ENCODE measurements at regions not wholly inside any gene's neighbourhood (a gene's known extent, or its start where the extent isn't known, plus 50 kb on each side); places are given as distances from the start of the nearest gene placed in this dataset.

DNA sequence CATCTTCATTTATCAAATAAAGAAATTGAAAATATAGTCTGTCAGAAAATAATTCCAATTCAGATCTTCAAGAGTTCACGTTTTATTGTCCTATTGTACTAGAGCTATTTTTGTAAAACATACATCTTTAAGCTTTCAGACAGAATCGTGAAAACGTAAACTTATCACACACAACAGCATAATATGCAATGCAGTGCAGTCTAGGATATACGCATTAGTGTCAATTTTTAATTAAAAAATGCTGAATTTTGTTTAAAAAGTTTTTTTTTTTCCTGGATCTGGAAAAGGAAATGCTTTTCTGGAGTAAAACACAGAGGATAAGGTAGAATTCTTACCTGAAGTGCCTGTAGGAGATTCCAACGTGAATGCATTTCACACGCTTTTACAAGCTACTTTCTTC, 458.2 kb upstream of the KLF6 start:
- ChIA-PET POLR2A (no interaction called here), CTCF (no interaction called here)
- Mint-ChIP-seq H3K36me3 (ENCODE audit: insufficient read depth, unreplicated experiment) (no peaks in the 10 kb centered on the region), H3K27me3 (ENCODE audit: insufficient read depth, unreplicated experiment) (peaks cover 8% of the 10 kb centered on the region), H3K4me1 (ENCODE audit: low read depth, unreplicated experiment) (peaks cover 10% of the 10 kb centered on the region), H3K9me3 (ENCODE audit: unreplicated experiment) (no peaks in the 10 kb centered on the region), H3K27ac (ENCODE audit: unreplicated experiment) (no peak overlapping the region), H3K4me3 (ENCODE audit: unreplicated experiment) (no peak overlapping the region)
- Histone ChIP-seq H3K4me3 (ENCODE audit: low read depth, low read length) (no peak overlapping the region), H3K4me1 (peaks cover 6% of the 10 kb centered on the region; the same call in 1 of the 2 replicates), H3K36me3 (ENCODE audit: control insufficient read depth, insufficient read depth, low read length) (no peaks in the 10 kb centered on the region), H3K9me3 (no peaks in the 10 kb centered on the region), H3K27me3 (replicated peaks; ENCODE audit: control insufficient read depth, insufficient read depth, low read length) (no peaks in the 10 kb centered on the region)
- intact Hi-C loops (cut with micrococcal nuclease; ENCODE audit: unreplicated experiment), result no loop called here
- no peak for DNase-seq
- TF ChIP-seq, protein P1, sequence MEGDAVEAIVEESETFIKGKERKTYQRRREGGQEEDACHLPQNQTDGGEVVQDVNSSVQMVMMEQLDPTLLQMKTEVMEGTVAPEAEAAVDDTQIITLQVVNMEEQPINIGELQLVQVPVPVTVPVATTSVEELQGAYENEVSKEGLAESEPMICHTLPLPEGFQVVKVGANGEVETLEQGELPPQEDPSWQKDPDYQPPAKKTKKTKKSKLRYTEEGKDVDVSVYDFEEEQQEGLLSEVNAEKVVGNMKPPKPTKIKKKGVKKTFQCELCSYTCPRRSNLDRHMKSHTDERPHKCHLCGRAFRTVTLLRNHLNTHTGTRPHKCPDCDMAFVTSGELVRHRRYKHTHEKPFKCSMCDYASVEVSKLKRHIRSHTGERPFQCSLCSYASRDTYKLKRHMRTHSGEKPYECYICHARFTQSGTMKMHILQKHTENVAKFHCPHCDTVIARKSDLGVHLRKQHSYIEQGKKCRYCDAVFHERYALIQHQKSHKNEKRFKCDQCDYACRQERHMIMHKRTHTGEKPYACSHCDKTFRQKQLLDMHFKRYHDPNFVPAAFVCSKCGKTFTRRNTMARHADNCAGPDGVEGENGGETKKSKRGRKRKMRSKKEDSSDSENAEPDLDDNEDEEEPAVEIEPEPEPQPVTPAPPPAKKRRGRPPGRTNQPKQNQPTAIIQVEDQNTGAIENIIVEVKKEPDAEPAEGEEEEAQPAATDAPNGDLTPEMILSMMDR (IDR thresholded peaks at IDR 0.05; ENCODE audit: insufficient read depth in 1 of 2, low read depth in 1 of 2, low read length in 1 of 2, severe bottlenecking in 1 of 2, unreplicated experiment in 1 of 2), result no peak
- no TSS peak for BruUV-seq (replicated peaks)

DNA sequence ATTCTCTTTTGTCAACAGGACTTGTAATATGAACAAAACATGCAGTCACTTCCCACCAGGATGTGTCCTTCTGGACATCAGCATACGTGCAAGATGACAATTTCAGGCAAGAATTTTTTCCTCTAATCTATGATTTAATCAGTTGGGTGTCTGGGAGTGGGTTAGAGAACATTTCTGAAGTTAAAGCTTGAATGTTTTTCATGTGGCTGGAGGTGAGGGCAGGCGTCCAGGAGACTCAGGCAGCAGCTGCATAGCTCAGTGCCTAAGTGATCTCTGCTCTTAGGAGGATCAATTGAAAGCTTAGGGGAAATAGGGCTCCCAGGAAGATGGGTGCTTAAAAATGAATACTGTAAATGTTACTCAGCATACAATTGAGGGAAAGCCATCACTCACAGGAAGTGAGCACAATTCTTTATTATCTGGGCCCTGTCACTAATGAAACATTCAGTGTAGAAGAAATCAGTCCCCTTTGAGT, 457.6 kb upstream of the KLF6 start:
- TF ChIP-seq, protein P1 (IDR thresholded peaks at IDR 0.05; ENCODE audit: insufficient read depth in 1 of 2, low read depth in 1 of 2, low read length in 1 of 2, severe bottlenecking in 1 of 2, unreplicated experiment in 1 of 2), result no peak
- Histone ChIP-seq H3K4me3 (ENCODE audit: low read depth, low read length) (no peak overlapping the region), H3K27me3 (replicated peaks; ENCODE audit: control insufficient read depth, insufficient read depth, low read length) (no peaks in the 10 kb centered on the region), H3K36me3 (ENCODE audit: control insufficient read depth, insufficient read depth, low read length) (no peaks in the 10 kb centered on the region), H3K9me3 (no peaks in the 10 kb centered on the region), H3K4me1 (peaks cover 6% of the 10 kb centered on the region; the same call in 1 of the 2 replicates)
- Mint-ChIP-seq H3K9me3 (ENCODE audit: unreplicated experiment) (no peaks in the 10 kb centered on the region), H3K4me1 (ENCODE audit: low read depth, unreplicated experiment) (peaks cover 10% of the 10 kb centered on the region), H3K36me3 (ENCODE audit: insufficient read depth, unreplicated experiment) (no peaks in the 10 kb centered on the region), H3K27me3 (ENCODE audit: insufficient read depth, unreplicated experiment) (peaks cover 8% of the 10 kb centered on the region), H3K27ac (ENCODE audit: unreplicated experiment) (no peak overlapping the region), H3K4me3 (ENCODE audit: unreplicated experiment) (no peak overlapping the region)
- ChIA-PET POLR2A (no interaction called here), CTCF (no interaction called here)
- BruUV-seq (replicated peaks), result no TSS peak
- no peak for DNase-seq
- intact Hi-C loops (cut with micrococcal nuclease; ENCODE audit: unreplicated experiment), result no loop called here

DNA sequence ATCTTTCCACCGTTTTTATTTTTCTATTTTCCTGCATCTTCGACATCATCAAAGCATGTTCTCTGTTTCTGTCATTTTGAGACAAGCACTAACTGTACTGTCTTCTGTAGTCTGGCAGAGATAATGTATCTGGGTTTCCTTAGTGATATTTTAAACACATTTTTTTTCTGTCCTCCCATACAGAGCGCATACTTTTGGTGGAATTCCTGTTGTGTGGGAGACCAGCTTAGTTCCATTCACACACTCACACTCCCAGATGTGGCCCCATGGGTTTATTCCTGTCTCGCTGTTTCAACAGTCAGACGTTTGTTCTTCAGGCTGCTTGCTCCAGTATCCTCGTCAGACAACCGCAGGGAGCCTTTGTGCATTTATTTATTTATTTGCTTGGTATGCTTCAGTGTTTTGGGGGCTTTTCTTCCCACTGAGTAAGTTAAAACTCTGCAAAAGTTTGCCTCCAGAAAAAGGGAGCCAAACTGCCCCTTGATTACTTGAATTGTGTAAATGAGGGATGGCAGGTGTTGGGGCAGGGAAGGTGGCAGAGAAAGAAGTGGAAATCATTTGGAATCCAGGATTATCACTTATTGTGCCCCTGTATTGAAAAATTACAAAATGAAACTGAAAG, 456.8 kb upstream of the KLF6 start:
- H3K4me3 Mint-ChIP-seq (ENCODE audit: unreplicated experiment), result peak overlapping the region; percentile 16
- POLR2A ChIA-PET, result no interaction called here

More for the DNA sequence above, 456.8 kb upstream of the KLF6 start:
- H3K4me3 ChIP-seq (ENCODE audit: low read depth, low read length), result no peak overlapping the region
- H3K9me3 ChIP-seq, result no peaks in the 10 kb centered on the region
- H3K36me3 ChIP-seq (ENCODE audit: control insufficient read depth, insufficient read depth, low read length), result no peaks in the 10 kb centered on the region
- H3K27me3 Mint-ChIP-seq (ENCODE audit: insufficient read depth, unreplicated experiment), result peaks cover 6% of the 10 kb centered on the region
- no peaks in the 10 kb centered on the region for H3K27me3 ChIP-seq (replicated peaks; ENCODE audit: control insufficient read depth, insufficient read depth, low read length)
- DNase-seq, result peak in 1 of 2 experiments; percentile 47
- H3K9me3 Mint-ChIP-seq (ENCODE audit: unreplicated experiment), result no peaks in the 10 kb centered on the region
- H3K4me1 ChIP-seq, result peaks cover 6% of the 10 kb centered on the region; the same call in 1 of the 2 replicates
- no TSS peak for BruUV-seq (replicated peaks)
- CTCF ChIA-PET, result no interaction called here
- peaks cover 10% of the 10 kb centered on the region for H3K4me1 Mint-ChIP-seq (ENCODE audit: low read depth, unreplicated experiment)
- peak overlapping the region; percentile 69 for H3K27ac Mint-ChIP-seq (ENCODE audit: unreplicated experiment)
- TF ChIP-seq, protein P1 (IDR thresholded peaks at IDR 0.05; ENCODE audit: insufficient read depth in 1 of 2, low read depth in 1 of 2, low read length in 1 of 2, severe bottlenecking in 1 of 2, unreplicated experiment in 1 of 2), result no peak
- intact Hi-C loops (cut with micrococcal nuclease; ENCODE audit: unreplicated experiment), result no loop called here
- H3K36me3 Mint-ChIP-seq (ENCODE audit: insufficient read depth, unreplicated experiment), result no peaks in the 10 kb centered on the region
